Fibroblast of the conjunctiva (primary cell): ENCODE measurements at regions not wholly inside any gene's neighbourhood (a gene's known extent, or its start where the extent isn't known, plus 50 kb on each side); places are given as distances from the start of the nearest gene placed in this dataset.

Experiments
- DNase-seq: peaks from one replicate; pipeline ENCODE4 v3.0.0-alpha.2; 2010; ENCODE audit warnings: low read depth

- DNase-seq: peak; percentile 65
These were observed 117.9 kb upstream of the TMPO start for GRCh38 chr12:98397323-98398105.

GRCh38 chr12:98399532-98399931 is 115.9 kb upstream of the TMPO start:
- DNase-seq: peak; percentile 27

- no peak for DNase-seq
These were observed 114.0 kb upstream of the TMPO start for GRCh38 chr12:98401427-98401826.

- no peak for DNase-seq
These were observed 113.3 kb upstream of the TMPO start for GRCh38 chr12:98402091-98402490.

- DNase-seq: no peak
These were observed 112.7 kb upstream of the TMPO start for GRCh38 chr12:98402671-98403070.

- no peak for DNase-seq
These were observed 112.0 kb upstream of the TMPO start for GRCh38 chr12:98403385-98403784.

GRCh38 chr12:98403936-98404335 is 111.5 kb upstream of the TMPO start:
- DNase-seq: no peak

- DNase-seq: no peak
These were observed 109.5 kb upstream of the TMPO start for GRCh38 chr12:98405805-98406366.

- no peak for DNase-seq
These were observed 109.0 kb upstream of the TMPO start for GRCh38 chr12:98406378-98406777.

GRCh38 chr12:98408681-98409080 is 106.7 kb upstream of the TMPO start:
- no peak for DNase-seq

- no peak for DNase-seq
These were observed 105.8 kb upstream of the TMPO start for GRCh38 chr12:98409548-98409947.

- no peak for DNase-seq
These were observed 105.0 kb upstream of the TMPO start for GRCh38 chr12:98410356-98410755.

GRCh38 chr12:98416845-98417244 is 98.5 kb upstream of the TMPO start:
- peak; percentile 46 for DNase-seq

- no peak for DNase-seq
These were observed 98.1 kb upstream of the TMPO start for GRCh38 chr12:98417266-98417665.

GRCh38 chr12:98418357-98419075 is 96.9 kb upstream of the TMPO start:
- DNase-seq: peak; percentile 94

GRCh38 chr12:98419081-98419794 is 96.2 kb upstream of the TMPO start:
- no peak for DNase-seq

GRCh38 chr12:98419795-98420404 is 95.5 kb upstream of the TMPO start:
- DNase-seq: no peak

GRCh38 chr12:98420461-98420860 is 94.9 kb upstream of the TMPO start:
- DNase-seq: no peak

- DNase-seq: no peak
These were observed 94.1 kb upstream of the TMPO start for GRCh38 chr12:98421316-98421715.

- no peak for DNase-seq
These were observed 93.0 kb upstream of the TMPO start for GRCh38 chr12:98422359-98422758.

- DNase-seq: no peak
These were observed 92.6 kb upstream of the TMPO start for GRCh38 chr12:98422812-98423211.

- no peak for DNase-seq
These were observed 91.4 kb upstream of the TMPO start for GRCh38 chr12:98423963-98424362.
